Adipocyte (in vitro differentiated cells): ENCODE measurements at regions not wholly inside any gene's neighbourhood (a gene's known extent, or its start where the extent isn't known, plus 50 kb on each side); places are given as distances from the start of the nearest gene placed in this dataset.

Experiments
- DNase-seq: peaks from one replicate; pipeline ENCODE4 v3.0.0-alpha.2; 2015; ENCODE audit warnings: low read depth
- H3K27me3 ChIP-seq: replicated peaks from 2 replicates; pipeline ENCODE4 v1.7.0; 2013; ENCODE audit warnings: mild to moderate bottlenecking, low read length, moderate library complexity; ENCODE audit not compliant: control insufficient read depth, insufficient read depth
- H3K36me3 ChIP-seq: 2 replicates; pipeline ENCODE4 v1.7.0; 2013; ENCODE audit warnings: low read length, mild to moderate bottlenecking, moderate library complexity; ENCODE audit not compliant: control insufficient read depth, insufficient read depth, severe bottlenecking
- H3K4me1 ChIP-seq: 2 replicates; pipeline ENCODE4 v1.7.0; 2013; ENCODE audit warnings: mild to moderate bottlenecking, low read length, moderate library complexity; ENCODE audit not compliant: control insufficient read depth, insufficient read depth
- H3K4me3 ChIP-seq: 2 replicates; pipeline ENCODE4 v1.7.0; 2013; ENCODE audit warnings: mild to moderate bottlenecking, low read length, moderate library complexity
- H3K9ac ChIP-seq: 2 replicates; pipeline ENCODE4 v1.7.0; 2013; ENCODE audit warnings: mild to moderate bottlenecking, low read length, moderate library complexity
- H3K9me3 ChIP-seq: 2 replicates; pipeline ENCODE4 v1.7.0; 2013; ENCODE audit warnings: mild to moderate bottlenecking, low read length, moderate library complexity; ENCODE audit not compliant: control insufficient read depth

- Histone ChIP-seq H3K9ac (no peak overlapping the region), H3K27me3 (peaks cover 5% of the 10 kb centered on the region), H3K4me1 (no peaks in the 10 kb centered on the region), H3K4me3 (no peak overlapping the region), H3K9me3 (no peaks in the 10 kb centered on the region), H3K36me3 (no peaks in the 10 kb centered on the region)
- DNase-seq = no peak
These were observed 258.8 kb downstream of the ZNF536 start for GRCh38 chr19:30631033-30631370.

- Histone ChIP-seq H3K36me3 (no peaks in the 10 kb centered on the region), H3K4me1 (no peaks in the 10 kb centered on the region)
These were observed 258.3 kb downstream of the ZNF536 start for GRCh38 chr19:30630289-30631032.

GRCh38 chr19:30629086-30629485 lies 256.9 kb downstream of the ZNF536 start:
- no peaks in the 10 kb centered on the region for H3K36me3 ChIP-seq
- no peak overlapping the region for H3K9ac ChIP-seq
- H3K9me3 ChIP-seq = peaks cover 4% of the 10 kb centered on the region
- H3K27me3 ChIP-seq = peaks cover 5% of the 10 kb centered on the region
- H3K4me3 ChIP-seq = no peak overlapping the region
- H3K4me1 ChIP-seq = no peaks in the 10 kb centered on the region
- DNase-seq = no peak

More at GRCh38 chr19:30630289-30631032, 258.3 kb downstream of the ZNF536 start:
- Histone ChIP-seq H3K9me3 (no peaks in the 10 kb centered on the region), H3K9ac (no peak overlapping the region), H3K4me3 (no peak overlapping the region), H3K27me3 (peaks cover 5% of the 10 kb centered on the region)
- DNase-seq = no peak

- Histone ChIP-seq H3K4me1 (no peaks in the 10 kb centered on the region), H3K4me3 (no peak overlapping the region), H3K9ac (no peak overlapping the region), H3K27me3 (peaks cover 5% of the 10 kb centered on the region), H3K36me3 (no peaks in the 10 kb centered on the region), H3K9me3 (peaks cover 13% of the 10 kb centered on the region)
- DNase-seq = no peak
These were observed 254.4 kb downstream of the ZNF536 start for GRCh38 chr19:30626626-30626966.

- Histone ChIP-seq H3K27me3 (peaks cover under 1% of the 10 kb centered on the region), H3K4me3 (no peak overlapping the region), H3K36me3 (no peaks in the 10 kb centered on the region), H3K4me1 (no peaks in the 10 kb centered on the region), H3K9me3 (peaks cover 13% of the 10 kb centered on the region), H3K9ac (no peak overlapping the region)
- DNase-seq = no peak
These were observed 253.9 kb downstream of the ZNF536 start for GRCh38 chr19:30625947-30626625.

DNA sequence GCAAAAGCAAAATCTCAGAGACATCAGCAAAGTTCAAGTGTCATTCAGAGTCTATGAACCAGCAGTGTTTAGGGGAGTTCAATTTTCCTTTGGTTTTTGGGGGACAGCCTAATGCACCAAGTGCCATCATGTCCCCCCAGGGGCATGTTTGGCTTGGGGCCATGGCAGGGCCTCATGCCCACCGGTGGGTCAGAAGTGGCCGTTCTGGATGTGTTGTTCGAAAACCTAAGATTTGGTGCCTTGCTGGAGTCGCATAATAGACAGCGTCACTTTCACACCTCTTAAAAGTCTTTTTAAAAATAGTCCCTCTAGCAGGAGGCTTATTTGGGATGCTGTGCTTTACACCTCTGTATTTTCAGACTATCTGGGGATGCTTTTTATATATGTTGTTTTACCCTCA lies 250.1 kb downstream of the ZNF536 start:
- no peak overlapping the region for H3K9ac ChIP-seq
- H3K27me3 ChIP-seq = no peaks in the 10 kb centered on the region
- no peak overlapping the region for H3K4me3 ChIP-seq
- DNase-seq = no peak
- no peaks in the 10 kb centered on the region for H3K36me3 ChIP-seq
- H3K4me1 ChIP-seq = no peaks in the 10 kb centered on the region
- peaks cover 13% of the 10 kb centered on the region for H3K9me3 ChIP-seq

- Histone ChIP-seq H3K4me1 (no peaks in the 10 kb centered on the region), H3K27me3 (no peaks in the 10 kb centered on the region)
These were observed 249.2 kb downstream of the ZNF536 start for GRCh38 chr19:30621326-30621920.

DNA sequence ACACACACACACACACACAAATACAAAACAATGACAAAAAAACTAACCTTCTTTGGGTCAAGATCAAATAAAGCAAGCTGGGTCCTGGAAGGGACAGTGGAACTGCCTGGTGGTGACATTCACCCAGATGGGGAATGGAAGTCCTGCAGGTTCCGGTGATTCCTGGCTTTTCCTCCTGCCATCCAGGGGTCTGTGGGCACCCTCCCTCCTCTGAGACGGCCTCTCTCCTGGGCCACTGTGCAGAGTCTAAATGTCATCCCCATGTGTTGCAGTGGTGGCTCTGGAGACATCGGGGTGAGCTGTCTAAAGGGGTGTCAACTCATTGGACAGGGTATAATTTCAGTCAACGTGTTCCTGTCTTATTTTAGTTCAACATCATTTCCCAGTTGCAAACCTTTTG lies 248.2 kb downstream of the ZNF536 start:
- no peaks in the 10 kb centered on the region for H3K27me3 ChIP-seq
- H3K4me1 ChIP-seq = no peaks in the 10 kb centered on the region
- H3K9me3 ChIP-seq = peaks cover 13% of the 10 kb centered on the region
- H3K9ac ChIP-seq = no peak overlapping the region
- no peak for DNase-seq
- H3K36me3 ChIP-seq = no peaks in the 10 kb centered on the region
- no peak overlapping the region for H3K4me3 ChIP-seq

More at GRCh38 chr19:30621326-30621920, 249.2 kb downstream of the ZNF536 start:
- H3K9me3 ChIP-seq = peaks cover 13% of the 10 kb centered on the region
- DNase-seq = no peak
- no peaks in the 10 kb centered on the region for H3K36me3 ChIP-seq
- no peak overlapping the region for H3K9ac ChIP-seq
- no peak overlapping the region for H3K4me3 ChIP-seq

- Histone ChIP-seq H3K4me3 (no peak overlapping the region), H3K36me3 (no peaks in the 10 kb centered on the region), H3K9ac (no peak overlapping the region), H3K4me1 (no peaks in the 10 kb centered on the region), H3K9me3 (no peaks in the 10 kb centered on the region), H3K27me3 (no peaks in the 10 kb centered on the region)
- no peak for DNase-seq
These were observed 237.6 kb downstream of the ZNF536 start for GRCh38 chr19:30609656-30610270.

DNA sequence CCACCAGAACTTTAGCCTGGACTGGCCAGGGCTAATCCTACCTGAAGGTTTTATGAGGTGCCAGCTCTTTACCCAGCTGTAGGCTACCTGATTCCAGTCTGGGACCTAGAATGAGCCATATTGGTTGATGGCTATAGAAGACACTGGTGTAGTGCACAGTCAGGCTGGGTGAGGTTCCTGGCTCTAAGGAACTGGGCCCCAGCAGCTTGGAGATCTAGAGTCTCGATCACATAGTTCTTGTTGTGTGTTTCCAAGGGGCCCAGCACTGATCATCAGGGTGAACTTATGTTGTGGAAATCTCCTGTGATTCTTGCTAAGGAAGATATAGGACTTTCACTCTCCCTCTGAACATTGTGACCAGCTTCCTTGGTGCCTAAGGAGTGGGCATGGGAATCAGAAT lies 236.3 kb downstream of the ZNF536 start:
- Histone ChIP-seq H3K36me3 (no peaks in the 10 kb centered on the region), H3K4me1 (no peaks in the 10 kb centered on the region), H3K4me3 (no peak overlapping the region), H3K27me3 (no peaks in the 10 kb centered on the region), H3K9me3 (no peaks in the 10 kb centered on the region), H3K9ac (no peak overlapping the region)
- no peak for DNase-seq
